DOHH2 (cell line): ENCODE measurements at regions not wholly inside any gene's neighbourhood (a gene's known extent, or its start where the extent isn't known, plus 50 kb on each side); places are given as distances from the start of the nearest gene placed in this dataset.

Experiments
- CTCF ChIP-seq: fragments of 200-600 bp; sonication (generic); IDR thresholded peaks from one replicate; pipeline ENCODE4 v1.5.1; 2014; ENCODE audit warnings: antibody characterized with exemption, mild to moderate bottlenecking, low read depth, low read length; ENCODE audit not compliant: poor library complexity, severe bottlenecking
- EZH2phosphoT487 ChIP-seq: fragments of 200-600 bp; sonication (generic); IDR thresholded peaks from 2 replicates; pipeline ENCODE4 v1.6.1; 2017; ENCODE audit warnings: borderline replicate concordance, mild to moderate bottlenecking, antibody characterized with exemption, low read length, moderate library complexity, mixed read lengths

- TF ChIP-seq EZH2phosphoT487 (no peak), CTCF (no peak)
Measured at GRCh38 chr21:23936991-23937390, 1670.3 kb downstream of the MRPL39 start.
